SK-MEL-5 (cell line): ENCODE measurements at regions not wholly inside any gene's neighbourhood (a gene's known extent, or its start where the extent isn't known, plus 50 kb on each side); places are given as distances from the start of the nearest gene placed in this dataset.
"Not testable (repeated sequence)": the region's sequence is repeated elsewhere in the genome, so short reads cannot be mapped to it uniquely, and the experiment has no call there.

ENCODE experiments used
- DNase-seq: peaks from one replicate; pipeline ENCODE4 v3.0.0-alpha.2; 2016; ENCODE audit warnings: low read depth, low spot score
- in situ Hi-C: cut with HindIII; loops from 2 replicates; pipeline ENCODE4 v1.10.0; 2016; ENCODE audit warnings: low sequenced_read_pairs, high pct_unique_total_duplicates, low pct_unique_long_range_greater_than_20kb

- in situ Hi-C loops, result no loop called here
These were observed 94.2 kb upstream of the DNAJC1 start for GRCh38 chr10:22097696-22098095.

GRCh38 chr10:22091260-22091659 lies 87.7 kb upstream of the DNAJC1 start:
- in situ Hi-C loops, DNase-seq: not testable (repeated sequence)

More at GRCh38 chr10:22097696-22098095, 94.2 kb upstream of the DNAJC1 start:
- no peak for DNase-seq

DNA sequence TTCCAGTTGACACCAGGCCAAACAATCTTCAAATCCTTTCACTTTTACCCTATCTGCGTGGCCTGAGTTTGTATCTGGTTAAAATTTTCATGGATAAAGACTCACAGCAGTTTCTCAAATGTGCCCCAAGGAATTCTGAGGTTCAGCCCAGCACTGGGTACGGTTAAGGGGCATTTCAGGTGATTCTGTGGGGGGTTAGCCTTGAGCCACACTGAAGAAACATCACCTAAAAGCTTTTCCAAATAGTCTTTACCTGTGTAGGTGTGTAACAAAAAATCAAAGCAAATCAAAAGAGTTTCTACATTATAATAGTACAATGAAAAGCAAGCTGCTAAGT lies 83.8 kb upstream of the DNAJC1 start:
- DNase-seq, result no peak
- in situ Hi-C loops, result no loop called here

DNA sequence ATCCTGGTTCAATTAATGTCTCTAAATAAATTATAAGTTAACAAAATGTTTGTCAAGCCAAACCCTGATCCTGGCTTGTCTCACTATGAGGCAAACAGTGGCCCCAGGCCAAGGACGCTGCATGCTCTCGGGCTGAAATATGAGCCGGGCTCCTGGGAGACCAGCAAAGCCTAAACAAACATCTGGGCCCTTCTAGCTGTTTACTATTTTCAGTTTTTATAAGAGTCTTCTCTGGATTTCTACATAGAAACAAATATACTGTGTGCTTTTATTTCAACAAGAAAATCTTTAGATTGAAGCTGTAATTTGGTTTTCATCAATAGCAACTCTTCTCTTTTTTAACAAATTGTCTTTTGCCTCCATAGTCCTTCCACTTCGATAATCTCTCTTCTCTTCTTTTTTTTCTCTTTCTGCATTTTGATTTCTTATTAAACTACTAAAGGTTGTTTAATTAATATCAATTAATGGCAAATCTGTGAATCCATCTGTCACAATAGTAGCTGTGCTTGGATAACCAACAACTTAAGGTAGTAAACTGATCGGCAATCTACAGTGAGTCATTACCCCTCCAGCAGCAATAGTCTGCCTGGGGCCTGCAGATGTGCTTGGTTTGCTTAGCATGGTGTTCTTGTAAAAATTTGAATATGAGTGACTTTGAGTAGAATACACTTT lies 83.3 kb upstream of the DNAJC1 start:
- in situ Hi-C loops, result no loop called here

DNA sequence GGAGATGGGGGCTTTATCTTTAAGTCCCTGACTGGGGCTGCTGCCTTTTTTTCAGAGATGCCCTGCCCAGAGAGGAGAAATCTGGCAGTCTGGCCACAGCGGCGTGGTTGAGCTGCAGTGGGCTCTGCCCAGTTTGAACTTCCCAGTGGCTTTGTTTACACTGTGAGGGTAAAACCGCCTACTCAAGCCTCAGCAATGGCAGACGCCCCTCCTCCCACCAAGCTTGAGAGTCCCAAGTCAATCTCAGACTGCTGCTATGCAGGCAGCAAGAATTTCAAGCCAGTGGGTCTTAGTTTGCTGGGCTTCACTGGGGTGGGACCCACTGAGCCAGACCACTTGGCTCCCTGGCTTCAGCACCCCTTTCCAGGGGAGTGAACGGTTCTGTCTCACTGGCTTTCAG lies 76.4 kb upstream of the DNAJC1 start:
- in situ Hi-C loops, DNase-seq: not testable (repeated sequence)

More for the DNA sequence above, 83.3 kb upstream of the DNAJC1 start:
- DNase-seq, result no peak

GRCh38 chr10:22071332-22071731 lies 67.8 kb upstream of the DNAJC1 start:
- in situ Hi-C loops, result no loop called here

DNA sequence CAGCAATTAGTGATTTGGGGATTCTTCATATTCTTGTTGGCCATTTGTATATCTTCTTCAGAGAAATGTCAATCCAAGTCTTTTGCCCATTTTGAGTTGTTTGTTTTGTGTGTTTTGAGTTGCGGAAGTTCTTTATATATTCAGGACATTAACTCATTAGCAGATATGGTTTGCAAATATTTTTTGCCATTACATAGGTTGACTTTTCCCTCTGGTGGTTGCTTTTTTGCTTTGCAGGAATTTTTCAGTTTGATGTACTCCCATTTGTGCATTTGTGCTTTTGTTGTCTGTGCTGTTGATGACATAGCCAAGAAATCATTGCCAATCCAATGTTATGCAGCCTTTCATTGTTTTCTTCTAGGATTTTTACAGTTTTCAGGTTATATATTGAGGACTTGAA lies 63.6 kb upstream of the DNAJC1 start:
- in situ Hi-C loops, result no loop called here
- no peak for DNase-seq

More at GRCh38 chr10:22071332-22071731, 67.8 kb upstream of the DNAJC1 start:
- no peak for DNase-seq

- in situ Hi-C loops, DNase-seq: not testable (repeated sequence)
These were observed 57.5 kb upstream of the DNAJC1 start for GRCh38 chr10:22060984-22061383.

- in situ Hi-C loops, result no loop called here
- DNase-seq, result no peak
These were observed 54.7 kb upstream of the DNAJC1 start for GRCh38 chr10:22058201-22058600.

GRCh38 chr10:22054961-22055360 lies 51.4 kb upstream of the DNAJC1 start:
- in situ Hi-C loops, result no loop called here
- no peak for DNase-seq
